Mesendoderm (in vitro differentiated cells): ENCODE measurements at regions not wholly inside any gene's neighbourhood (a gene's known extent, or its start where the extent isn't known, plus 50 kb on each side); places are given as distances from the start of the nearest gene placed in this dataset.
"Not testable (repeated sequence)": the region's sequence is repeated elsewhere in the genome, so short reads cannot be mapped to it uniquely, and the experiment has no call there.

Experiments used
- DNase-seq: peaks from one replicate; pipeline ENCODE4 v3.0.0; 2013
- H2AK5ac ChIP-seq: 2 replicates; pipeline ENCODE4 v1.6.1; 2013; ENCODE audit warnings: low read length, inconsistent platforms
- H2BK120ac ChIP-seq: 2 replicates; pipeline ENCODE4 v1.6.1; 2013; ENCODE audit warnings: low read depth, mild to moderate bottlenecking, low read length, moderate library complexity, mixed read lengths
- H2BK15ac ChIP-seq: replicated peaks from 2 replicates; pipeline ENCODE4 v1.6.1; 2013; ENCODE audit warnings: low read depth, mild to moderate bottlenecking, moderate library complexity
- H2BK5ac ChIP-seq: 2 replicates; pipeline ENCODE4 v1.6.1; 2013; ENCODE audit warnings: low read length, inconsistent platforms
- H3K18ac ChIP-seq: 2 replicates; pipeline ENCODE4 v1.6.1; 2013; ENCODE audit warnings: mild to moderate bottlenecking, low read length, mixed read lengths
- H3K23ac ChIP-seq: one replicate; pipeline ENCODE4 v1.6.1; 2013; ENCODE audit warnings: low read length
- H3K27ac ChIP-seq: 2 replicates; pipeline ENCODE4 v1.5.1; 2013; ENCODE audit warnings: low read depth, mild to moderate bottlenecking, inconsistent platforms, low read length, moderate library complexity
- H3K27me3 ChIP-seq: 2 replicates; pipeline ENCODE4 v1.6.1; 2013; ENCODE audit warnings: low read length, control low read depth, mild to moderate bottlenecking, inconsistent platforms; ENCODE audit not compliant: insufficient read depth, poor library complexity
- H3K36me3 ChIP-seq: 2 replicates; pipeline ENCODE4 v1.6.1; 2013; ENCODE audit warnings: low read length, inconsistent platforms; ENCODE audit not compliant: control insufficient read depth, insufficient read depth
- H3K4ac ChIP-seq: one replicate; pipeline ENCODE4 v1.6.1; 2013; ENCODE audit warnings: low read depth, mild to moderate bottlenecking, low read length, moderate library complexity
- H3K4me1 ChIP-seq: 2 replicates; pipeline ENCODE4 v1.6.1; 2013; ENCODE audit warnings: low read depth, low read length, inconsistent platforms; ENCODE audit not compliant: control insufficient read depth
- H3K4me2 ChIP-seq: 2 replicates; pipeline ENCODE4 v1.6.1; 2013; ENCODE audit warnings: low read length
- H3K4me3 ChIP-seq: 2 replicates; pipeline ENCODE4 v1.5.1; 2013; ENCODE audit warnings: mild to moderate bottlenecking, low read length
- H3K56ac ChIP-seq: one replicate; pipeline ENCODE4 v1.6.1; 2013; ENCODE audit warnings: low read length
- H3K79me1 ChIP-seq: 2 replicates; pipeline ENCODE4 v1.6.1; 2013; ENCODE audit warnings: low read length, inconsistent platforms
- H3K79me2 ChIP-seq: 2 replicates; pipeline ENCODE4 v1.6.1; 2013; ENCODE audit warnings: mild to moderate bottlenecking, low read length; ENCODE audit not compliant: control insufficient read depth, insufficient read depth
- H3K9ac ChIP-seq: 2 replicates; pipeline ENCODE4 v1.6.1; 2013; ENCODE audit warnings: low read length, inconsistent platforms
- H4K5ac ChIP-seq: one replicate; pipeline ENCODE4 v1.6.1; 2013; ENCODE audit warnings: low read length
- H4K8ac ChIP-seq: one replicate; pipeline ENCODE4 v1.6.1; 2013; ENCODE audit warnings: low read depth, mild to moderate bottlenecking, control low read depth, low read length, moderate library complexity
- WGBS: extraction: QIAGEN DNeasy Blood & Tissue Kit; methylation state at CpG from one replicate; pipeline ENCODE4 v1.1.7; 2013; ENCODE audit warnings: low lambda C conversion rate, missing lambda C conversion rate; ENCODE audit not compliant: insufficient coverage; ENCODE audit errors: extremely low coverage; 5-methylcytosine and 5-hydroxymethylcytosine counted together

- Histone ChIP-seq H3K18ac (no peak overlapping the region), H4K5ac (no peak overlapping the region), H3K23ac (no peak overlapping the region), H3K4me3 (no peak overlapping the region), H2AK5ac (no peak overlapping the region), H3K79me1 (no peaks in the 10 kb centered on the region), H3K36me3 (no peaks in the 10 kb centered on the region), H2BK15ac (no peak overlapping the region), H3K56ac (no peak overlapping the region), H3K4me2 (no peak overlapping the region), H3K27me3 (no peaks in the 10 kb centered on the region), H4K8ac (no peak overlapping the region), H3K79me2 (no peaks in the 10 kb centered on the region), H2BK120ac (no peak overlapping the region), H3K4ac (no peak overlapping the region), H2BK5ac (no peak overlapping the region), H3K9ac (no peak overlapping the region), H3K27ac (no peak overlapping the region), H3K4me1 (no peaks in the 10 kb centered on the region)
- no peak for DNase-seq
- WGBS: no CpG with 5 or more reads among the region's 5 CpGs
These were observed 56.9 kb upstream of the CD2AP start for GRCh38 chr6:47420394-47421371.

- DNase-seq: no peak
- Histone ChIP-seq H2BK120ac (no peak overlapping the region), H2AK5ac (no peak overlapping the region), H3K18ac (no peak overlapping the region), H2BK15ac (no peak overlapping the region), H3K4ac (no peak overlapping the region), H3K79me2 (no peaks in the 10 kb centered on the region), H3K79me1 (no peaks in the 10 kb centered on the region), H3K9ac (no peak overlapping the region), H3K27ac (no peak overlapping the region), H3K56ac (no peak overlapping the region), H4K8ac (no peak overlapping the region), H3K27me3 (no peaks in the 10 kb centered on the region), H4K5ac (no peak overlapping the region), H3K23ac (no peak overlapping the region), H2BK5ac (no peak overlapping the region), H3K4me3 (no peak overlapping the region), H3K4me2 (no peak overlapping the region), H3K4me1 (no peaks in the 10 kb centered on the region), H3K36me3 (no peaks in the 10 kb centered on the region)
These were observed 54.5 kb upstream of the CD2AP start for GRCh38 chr6:47423079-47423478.

- no peaks in the 10 kb centered on the region for H3K4me1 ChIP-seq
- no peak overlapping the region for H2BK120ac ChIP-seq
- H2BK15ac ChIP-seq: no peak overlapping the region
- H3K4me2 ChIP-seq: no peak overlapping the region
- no peaks in the 10 kb centered on the region for H3K27me3 ChIP-seq
- no peaks in the 10 kb centered on the region for H3K36me3 ChIP-seq
- no peak overlapping the region for H3K23ac ChIP-seq
- H2BK5ac ChIP-seq: no peak overlapping the region
- H3K4ac ChIP-seq: no peak overlapping the region
- H3K56ac ChIP-seq: no peak overlapping the region
- no peak overlapping the region for H3K9ac ChIP-seq
- no peak overlapping the region for H2AK5ac ChIP-seq
- DNase-seq: no peak
- no peaks in the 10 kb centered on the region for H3K79me1 ChIP-seq
- H3K27ac ChIP-seq: no peak overlapping the region
- no peak overlapping the region for H3K4me3 ChIP-seq
- H3K79me2 ChIP-seq: no peaks in the 10 kb centered on the region
- no CpG with 5 or more reads among the region's 4 CpGs for WGBS
- no peak overlapping the region for H3K18ac ChIP-seq
- H4K8ac ChIP-seq: no peak overlapping the region
- no peak overlapping the region for H4K5ac ChIP-seq
These were observed 53.2 kb upstream of the CD2AP start for GRCh38 chr6:47424436-47424836.

GRCh38 chr6:47425724-47426123 is 51.9 kb upstream of the CD2AP start:
- H3K27ac ChIP-seq, H3K4me2 ChIP-seq, H3K56ac ChIP-seq, H4K5ac ChIP-seq, DNase-seq, H3K4ac ChIP-seq, H2BK5ac ChIP-seq, H3K9ac ChIP-seq, H3K79me2 ChIP-seq, H3K23ac ChIP-seq, H3K27me3 ChIP-seq, H3K36me3 ChIP-seq, H2BK15ac ChIP-seq, H3K4me3 ChIP-seq, H2AK5ac ChIP-seq, H4K8ac ChIP-seq, H3K79me1 ChIP-seq, H2BK120ac ChIP-seq, H3K18ac ChIP-seq, H3K4me1 ChIP-seq: not testable (repeated sequence)
- whole genome bisulfite sequencing: no CpG with 5 or more reads among the region's 3 CpGs

GRCh38 chr6:47426524-47427302 is 50.9 kb upstream of the CD2AP start:
- Histone ChIP-seq H4K5ac (no peak overlapping the region), H3K27me3 (no peaks in the 10 kb centered on the region), H3K79me2 (no peaks in the 10 kb centered on the region), H2BK15ac (no peak overlapping the region), H3K18ac (no peak overlapping the region), H3K27ac (no peak overlapping the region), H3K9ac (no peak overlapping the region), H3K4me1 (no peaks in the 10 kb centered on the region), H2AK5ac (no peak overlapping the region), H3K36me3 (no peaks in the 10 kb centered on the region), H3K56ac (no peak overlapping the region), H2BK120ac (no peak overlapping the region), H4K8ac (no peak overlapping the region), H3K79me1 (no peaks in the 10 kb centered on the region), H3K4ac (no peak overlapping the region), H3K23ac (no peak overlapping the region), H3K4me3 (no peak overlapping the region), H2BK5ac (no peak overlapping the region), H3K4me2 (no peak overlapping the region)
- no peak for DNase-seq
- no CpG with 5 or more reads among the region's 2 CpGs for WGBS
